CD4-positive, alpha-beta T cell (primary cell): ENCODE measurements at regions not wholly inside any gene's neighbourhood (a gene's known extent, or its start where the extent isn't known, plus 50 kb on each side); places are given as distances from the start of the nearest gene placed in this dataset.

ENCODE experiments used
- ATAC-seq: fragments of 200-7000 bp; cut with Tn5 transposase; one replicate; pipeline ENCODE4 v1.10.0; 2022; ENCODE audit warnings: mild to moderate bottlenecking; ENCODE audit not compliant: poor library complexity
- CTCF ChIA-PET: fragments of 350-600 bp; sonication (Branson Sonifier 250); formaldehyde crosslinking; loops from one replicate; lab custom pipeline; 2021; ENCODE audit warnings: antibody characterized with exemption, inconsistent platforms; lab: Charles Lee
- POLR2A ChIA-PET: fragments of 350-600 bp; sonication (Branson Sonifier 250); formaldehyde crosslinking; loops from one replicate; lab custom pipeline; 2021; ENCODE audit warnings: antibody characterized with exemption, inconsistent platforms; lab: Charles Lee
- DNase-seq, 14 experiments: peaks; one replicate each; pipeline ENCODE4 v3.0.0-alpha.2; 2013 to 2020; ENCODE audit warnings: mixed read lengths in 2 of 14
- H3K27ac ChIP-seq, 2 donors: one replicate each; pipeline versions ENCODE4 v1.5.1 to v1.7.0; 2013; ENCODE audit warnings: low read length in 2 of 2, low read depth in 1 of 2, mild to moderate bottlenecking in 1 of 2
- H3K27me3 ChIP-seq, 2 experiments: 1 replicate in 1 of 2; 2 replicates in 1 of 2; pipeline versions ENCODE4 v1.6.1 to v1.7.0; 2013; ENCODE audit warnings: low read length in 2 of 2, control low read depth in 1 of 2, mild to moderate bottlenecking in 1 of 2, moderate library complexity in 1 of 2; ENCODE audit not compliant: insufficient read depth in 2 of 2, control insufficient read depth in 1 of 2
- H3K36me3 ChIP-seq: one replicate; pipeline ENCODE4 v1.6.1; 2013; ENCODE audit warnings: low read length, control low read depth; ENCODE audit not compliant: insufficient read depth
- H3K4me1 ChIP-seq: one replicate; pipeline ENCODE4 v1.6.1; 2013; ENCODE audit warnings: low read length, control low read depth; ENCODE audit not compliant: insufficient read depth
- H3K4me3 ChIP-seq: one replicate; pipeline ENCODE4 v1.5.1; 2013; ENCODE audit warnings: mild to moderate bottlenecking, low read length, moderate library complexity
- H3K9me3 ChIP-seq, 2 experiments: 1 replicate in 1 of 2; 2 replicates in 1 of 2; pipeline versions ENCODE4 v1.6.1 to v1.7.0; 2013; ENCODE audit warnings: low read length in 2 of 2, mild to moderate bottlenecking in 2 of 2, control low read depth in 1 of 2, moderate library complexity in 1 of 2; ENCODE audit not compliant: control insufficient read depth in 1 of 2, insufficient read depth in 1 of 2
- H3K27ac Mint-ChIP-seq: one replicate; pipeline ENCODE4 v1.8.0; 2020; ENCODE audit warnings: mixed read lengths
- H3K27me3 Mint-ChIP-seq: one replicate; pipeline ENCODE4 v1.8.0; 2021; ENCODE audit warnings: mixed read lengths
- H3K36me3 Mint-ChIP-seq: one replicate; pipeline ENCODE4 v1.8.0; 2021; ENCODE audit warnings: low read depth, mixed read lengths
- H3K4me1 Mint-ChIP-seq: one replicate; pipeline ENCODE4 v1.8.0; 2021; ENCODE audit warnings: low read depth, mixed read lengths
- H3K4me3 Mint-ChIP-seq: one replicate; pipeline ENCODE4 v1.8.0; 2020; ENCODE audit warnings: mild to moderate bottlenecking, mixed read lengths
- H3K9me3 Mint-ChIP-seq: one replicate; pipeline ENCODE4 v1.8.0; 2020; ENCODE audit warnings: mixed read lengths
- intact Hi-C, 2 experiments: fragments of 100-400 bp; cut with DNase I in 1 of 2; cut with micrococcal nuclease in 1 of 2; formaldehyde crosslinking; loops; one replicate each; pipeline versions ENCODE4 v1.15.1 to v1.9.0; 2023 to 2025; cut with DNase I, micrococcal nuclease
- TF ChIP-seq, protein P1 (sequence below): fragments of 200-600 bp; IDR thresholded peaks from one replicate; pipeline ENCODE4 v1.8.0; 2022; ENCODE audit warnings: antibody characterized with exemption, mild to moderate bottlenecking

DNA sequence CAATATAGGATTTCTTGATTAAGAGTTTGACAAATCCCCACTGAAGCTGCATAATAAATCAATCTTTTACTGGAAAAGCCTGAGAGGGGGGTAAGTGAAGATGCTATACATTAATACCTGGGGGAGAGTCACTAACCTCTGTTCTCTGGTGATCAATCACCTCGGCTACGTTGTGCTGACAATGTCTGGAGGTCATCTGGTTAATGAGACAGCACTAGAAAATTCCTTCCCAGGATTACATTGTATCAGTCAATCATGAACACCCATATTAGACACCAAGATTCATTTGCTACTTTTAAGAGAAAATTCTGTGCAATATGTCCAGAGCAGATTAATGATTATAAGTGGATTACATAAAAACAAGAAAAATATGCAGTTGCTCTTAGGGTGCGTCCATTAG lies 408.3 kb downstream of the PDHA2 start:
- Histone ChIP-seq H3K27ac (no peak overlapping the region), H3K4me3 (no peak overlapping the region), H3K27me3 (no peaks in the 10 kb centered on the region), H3K4me1 (no peaks in the 10 kb centered on the region), H3K9me3 (peaks cover 0 to 4% of the 10 kb centered on the region in 2 experiments), H3K36me3 (no peaks in the 10 kb centered on the region)
- H3K27me3 Mint-ChIP-seq: no peaks in the 10 kb centered on the region
- H3K36me3 Mint-ChIP-seq: no peaks in the 10 kb centered on the region
- intact Hi-C loops: no loop called here
- TF ChIP-seq, protein P1, sequence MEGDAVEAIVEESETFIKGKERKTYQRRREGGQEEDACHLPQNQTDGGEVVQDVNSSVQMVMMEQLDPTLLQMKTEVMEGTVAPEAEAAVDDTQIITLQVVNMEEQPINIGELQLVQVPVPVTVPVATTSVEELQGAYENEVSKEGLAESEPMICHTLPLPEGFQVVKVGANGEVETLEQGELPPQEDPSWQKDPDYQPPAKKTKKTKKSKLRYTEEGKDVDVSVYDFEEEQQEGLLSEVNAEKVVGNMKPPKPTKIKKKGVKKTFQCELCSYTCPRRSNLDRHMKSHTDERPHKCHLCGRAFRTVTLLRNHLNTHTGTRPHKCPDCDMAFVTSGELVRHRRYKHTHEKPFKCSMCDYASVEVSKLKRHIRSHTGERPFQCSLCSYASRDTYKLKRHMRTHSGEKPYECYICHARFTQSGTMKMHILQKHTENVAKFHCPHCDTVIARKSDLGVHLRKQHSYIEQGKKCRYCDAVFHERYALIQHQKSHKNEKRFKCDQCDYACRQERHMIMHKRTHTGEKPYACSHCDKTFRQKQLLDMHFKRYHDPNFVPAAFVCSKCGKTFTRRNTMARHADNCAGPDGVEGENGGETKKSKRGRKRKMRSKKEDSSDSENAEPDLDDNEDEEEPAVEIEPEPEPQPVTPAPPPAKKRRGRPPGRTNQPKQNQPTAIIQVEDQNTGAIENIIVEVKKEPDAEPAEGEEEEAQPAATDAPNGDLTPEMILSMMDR: no peak
- ChIA-PET POLR2A (no interaction called here), CTCF (no interaction called here)
- H3K9me3 Mint-ChIP-seq: peaks cover 4% of the 10 kb centered on the region
- H3K4me1 Mint-ChIP-seq: no peaks in the 10 kb centered on the region
- no peak for DNase-seq
- no peak for ATAC-seq
- H3K27ac Mint-ChIP-seq: no peak overlapping the region
- no peak overlapping the region for H3K4me3 Mint-ChIP-seq

DNA sequence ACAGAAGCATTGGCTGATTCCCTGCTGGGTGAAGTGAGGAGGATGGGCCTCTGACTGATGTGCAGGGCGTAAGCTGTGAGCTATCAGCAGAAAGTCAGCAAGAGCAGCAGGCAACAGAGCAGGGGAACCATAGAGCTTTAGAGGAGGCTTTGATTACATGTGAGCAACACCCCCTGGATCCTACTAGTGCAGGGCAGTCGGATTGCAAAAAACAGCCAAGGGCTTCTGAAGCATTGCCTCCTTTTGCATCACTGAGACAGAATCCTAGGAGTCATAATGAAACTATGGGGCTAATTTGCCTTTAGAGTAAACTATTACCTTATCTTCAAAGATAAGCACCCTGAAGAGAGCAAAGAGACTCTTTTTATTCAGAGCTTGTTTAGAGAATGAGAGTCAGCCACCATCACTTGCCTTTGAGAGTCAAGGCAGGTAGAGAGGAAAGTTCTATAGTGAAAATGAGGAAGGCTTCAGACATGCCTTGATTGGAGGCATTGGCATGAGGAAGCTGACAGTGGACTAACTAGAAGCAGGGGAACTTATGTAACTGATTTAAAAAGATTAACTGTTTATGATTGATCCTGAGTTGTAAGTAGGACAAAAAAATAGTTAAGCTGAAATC lies 420.3 kb downstream of the PDHA2 start:
- Histone ChIP-seq H3K9me3 (no peaks in the 10 kb centered on the region), H3K27ac (no peak overlapping the region), H3K4me3 (no peak overlapping the region), H3K4me1 (no peaks in the 10 kb centered on the region), H3K27me3 (no peaks in the 10 kb centered on the region), H3K36me3 (no peaks in the 10 kb centered on the region)
- ATAC-seq (no peak), DNase-seq (no peak)
- intact Hi-C loops: no loop called here
- Mint-ChIP-seq H3K27me3 (no peaks in the 10 kb centered on the region), H3K27ac (no peak overlapping the region), H3K4me3 (no peak overlapping the region), H3K9me3 (peaks cover 8% of the 10 kb centered on the region), H3K4me1 (no peaks in the 10 kb centered on the region), H3K36me3 (no peaks in the 10 kb centered on the region)
- POLR2A ChIA-PET: no interaction called here
- TF ChIP-seq, protein P1: no peak
- CTCF ChIA-PET: no interaction called here

DNA sequence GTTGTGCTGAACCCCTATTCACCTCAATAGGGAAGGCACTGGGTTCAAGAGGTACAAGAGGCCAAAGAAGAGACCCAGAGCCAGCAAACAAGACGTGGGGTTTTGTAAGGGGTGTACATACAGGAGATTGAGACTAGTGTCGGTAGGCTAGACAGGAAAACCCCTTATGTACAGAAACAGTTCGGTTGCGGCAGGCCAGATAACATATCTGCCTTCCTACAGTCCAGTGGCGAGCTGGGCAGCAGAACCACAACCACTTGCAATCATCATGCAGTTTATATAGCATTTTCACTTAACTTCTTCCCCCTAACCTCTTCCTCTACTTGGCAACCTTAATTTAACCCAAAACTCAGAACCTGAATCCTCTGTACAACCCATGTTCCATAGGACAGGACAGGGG lies 422.2 kb downstream of the PDHA2 start:
- H3K4me1 Mint-ChIP-seq: no peaks in the 10 kb centered on the region
- H3K27ac Mint-ChIP-seq: no peak overlapping the region
- DNase-seq: no peak
- ChIA-PET POLR2A (no interaction called here), CTCF (no interaction called here)
- no peak for ATAC-seq
- no peak overlapping the region for H3K4me3 Mint-ChIP-seq
- no peaks in the 10 kb centered on the region for H3K27me3 Mint-ChIP-seq
- H3K36me3 ChIP-seq: no peaks in the 10 kb centered on the region
- H3K4me3 ChIP-seq: no peak overlapping the region
- H3K9me3 ChIP-seq: peaks cover 0 to 4% of the 10 kb centered on the region in 2 experiments
- intact Hi-C loops: no loop called here
- TF ChIP-seq, protein P1: no peak
- no peak overlapping the region for H3K27ac ChIP-seq
- H3K27me3 ChIP-seq: no peaks in the 10 kb centered on the region
- H3K4me1 ChIP-seq: no peaks in the 10 kb centered on the region
- H3K36me3 Mint-ChIP-seq: no peaks in the 10 kb centered on the region
- H3K9me3 Mint-ChIP-seq: peaks cover 8% of the 10 kb centered on the region
